ENCODE measurements at regions not wholly inside any gene's neighbourhood (a gene's known extent, or its start where the extent isn't known, plus 50 kb on each side); places are given as distances from the start of the nearest gene placed in this dataset.

DNA sequence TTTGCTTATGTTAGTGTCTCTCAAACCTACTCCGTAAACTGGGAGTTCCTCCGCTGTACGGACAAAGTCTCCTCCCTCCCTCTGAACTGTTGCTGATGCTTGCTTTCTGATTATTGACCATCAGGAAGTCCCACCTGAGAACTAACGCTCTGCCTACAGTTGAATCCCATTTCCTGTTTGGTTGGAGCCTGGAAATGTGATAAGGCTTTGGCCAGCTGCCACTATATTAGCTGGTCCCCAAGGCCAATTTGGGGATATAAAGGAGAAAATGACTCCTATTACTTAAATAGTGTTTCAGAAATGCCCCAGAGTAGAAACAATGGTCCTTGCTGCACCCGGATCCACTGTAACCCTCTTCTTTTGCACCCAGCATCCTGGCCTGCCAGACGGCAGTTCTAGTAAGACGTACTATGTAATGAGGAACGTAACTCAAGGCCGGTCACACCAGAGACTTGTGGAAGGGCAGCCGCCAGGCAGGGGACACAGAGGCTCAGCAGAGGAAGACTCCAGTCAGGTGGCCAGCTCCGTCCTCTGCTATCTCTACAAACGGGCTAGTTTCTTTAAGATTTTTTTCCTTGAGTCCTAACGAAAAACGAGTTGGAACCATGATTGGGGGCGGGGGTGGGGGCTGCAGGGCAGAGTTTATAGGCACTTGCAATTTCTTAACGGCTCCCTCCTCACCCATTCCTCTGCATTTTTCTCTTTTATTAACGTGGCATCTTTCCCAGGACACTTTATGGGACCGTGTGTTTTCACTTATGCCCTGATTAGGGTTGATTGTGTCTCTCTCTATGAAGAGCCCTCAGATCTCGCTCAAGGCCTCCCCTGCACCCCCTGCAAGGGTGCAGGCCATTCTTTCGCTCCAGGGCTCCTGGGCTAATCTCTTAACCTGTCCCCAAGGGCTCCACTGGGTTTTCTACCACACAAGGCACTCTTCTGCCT, 72.8 kb upstream of the CDON start:
- TF ChIP-seq, protein P1, sequence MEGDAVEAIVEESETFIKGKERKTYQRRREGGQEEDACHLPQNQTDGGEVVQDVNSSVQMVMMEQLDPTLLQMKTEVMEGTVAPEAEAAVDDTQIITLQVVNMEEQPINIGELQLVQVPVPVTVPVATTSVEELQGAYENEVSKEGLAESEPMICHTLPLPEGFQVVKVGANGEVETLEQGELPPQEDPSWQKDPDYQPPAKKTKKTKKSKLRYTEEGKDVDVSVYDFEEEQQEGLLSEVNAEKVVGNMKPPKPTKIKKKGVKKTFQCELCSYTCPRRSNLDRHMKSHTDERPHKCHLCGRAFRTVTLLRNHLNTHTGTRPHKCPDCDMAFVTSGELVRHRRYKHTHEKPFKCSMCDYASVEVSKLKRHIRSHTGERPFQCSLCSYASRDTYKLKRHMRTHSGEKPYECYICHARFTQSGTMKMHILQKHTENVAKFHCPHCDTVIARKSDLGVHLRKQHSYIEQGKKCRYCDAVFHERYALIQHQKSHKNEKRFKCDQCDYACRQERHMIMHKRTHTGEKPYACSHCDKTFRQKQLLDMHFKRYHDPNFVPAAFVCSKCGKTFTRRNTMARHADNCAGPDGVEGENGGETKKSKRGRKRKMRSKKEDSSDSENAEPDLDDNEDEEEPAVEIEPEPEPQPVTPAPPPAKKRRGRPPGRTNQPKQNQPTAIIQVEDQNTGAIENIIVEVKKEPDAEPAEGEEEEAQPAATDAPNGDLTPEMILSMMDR (IDR thresholded peaks at IDR 0.05): no peak
- TF ChIP-seq POLR2A (IDR thresholded peaks at IDR 0.05): no peak

Measured in testis (tissue), 2 donors.